ENCODE measurements at regions not wholly inside any gene's neighbourhood (a gene's known extent, or its start where the extent isn't known, plus 50 kb on each side); places are given as distances from the start of the nearest gene placed in this dataset.

DNA sequence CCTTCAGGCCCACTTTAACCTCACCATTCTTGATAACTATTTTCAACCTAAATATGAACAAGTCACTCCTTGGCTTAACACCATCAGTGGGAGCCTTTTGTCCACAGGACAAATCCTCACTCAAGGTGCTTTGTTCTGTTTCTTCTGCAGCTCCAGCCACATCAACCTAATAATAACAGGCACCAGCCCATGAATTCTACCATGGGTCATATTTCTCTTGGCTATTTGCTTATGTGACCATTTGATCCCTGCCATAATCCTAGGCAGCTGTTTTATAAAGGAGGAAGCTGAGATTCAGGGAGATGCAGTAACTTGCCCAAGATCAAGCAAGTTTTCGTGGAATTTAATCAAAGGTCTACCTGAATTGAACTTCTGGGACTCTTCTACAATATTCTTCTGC is 561.3 kb downstream of the DHX35 start:
- DNase-seq = no peak

GRCh38 chr20:39518654-39519053 is 556.5 kb downstream of the DHX35 start:
- DNase-seq = no peak

DNA sequence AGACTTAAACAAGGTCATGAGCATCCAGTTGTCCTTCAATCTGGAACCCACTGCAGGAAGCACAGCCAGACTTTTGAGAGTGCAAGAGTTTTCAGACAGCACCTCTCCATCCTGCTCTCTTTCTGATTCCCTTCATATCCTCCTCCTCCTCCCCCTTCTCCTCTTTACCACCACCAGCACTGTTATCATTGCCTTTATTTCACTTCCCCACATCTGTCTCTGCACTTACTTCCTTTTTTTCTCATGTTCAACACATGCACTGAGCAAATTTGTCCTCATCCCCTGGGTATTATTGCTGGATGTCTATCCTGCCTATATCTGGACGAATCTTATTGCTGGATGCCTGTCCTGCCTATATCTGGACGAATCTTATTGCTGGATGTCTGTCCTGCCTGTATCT is 554.8 kb downstream of the DHX35 start:
- no peak for DNase-seq

DNA sequence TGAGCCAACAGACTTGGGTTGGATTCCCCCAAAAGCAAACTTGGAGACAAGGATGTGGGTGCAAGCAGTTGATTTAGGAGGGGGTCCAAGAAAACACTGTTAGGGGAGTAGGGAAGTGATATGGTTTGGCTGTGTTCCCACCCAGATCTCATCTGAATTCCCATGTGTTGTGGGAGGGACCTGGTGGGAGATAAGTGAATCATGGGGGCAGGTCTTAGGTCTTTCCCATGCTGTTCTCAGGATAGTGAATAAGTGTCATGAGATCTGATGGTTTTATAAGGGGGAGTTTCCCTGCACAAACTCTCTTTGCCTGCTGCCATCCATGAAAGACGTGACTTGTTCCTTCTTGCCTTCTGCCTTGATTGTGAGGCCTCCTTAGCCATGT is 542.6 kb downstream of the DHX35 start:
- no peak for DNase-seq

DNA sequence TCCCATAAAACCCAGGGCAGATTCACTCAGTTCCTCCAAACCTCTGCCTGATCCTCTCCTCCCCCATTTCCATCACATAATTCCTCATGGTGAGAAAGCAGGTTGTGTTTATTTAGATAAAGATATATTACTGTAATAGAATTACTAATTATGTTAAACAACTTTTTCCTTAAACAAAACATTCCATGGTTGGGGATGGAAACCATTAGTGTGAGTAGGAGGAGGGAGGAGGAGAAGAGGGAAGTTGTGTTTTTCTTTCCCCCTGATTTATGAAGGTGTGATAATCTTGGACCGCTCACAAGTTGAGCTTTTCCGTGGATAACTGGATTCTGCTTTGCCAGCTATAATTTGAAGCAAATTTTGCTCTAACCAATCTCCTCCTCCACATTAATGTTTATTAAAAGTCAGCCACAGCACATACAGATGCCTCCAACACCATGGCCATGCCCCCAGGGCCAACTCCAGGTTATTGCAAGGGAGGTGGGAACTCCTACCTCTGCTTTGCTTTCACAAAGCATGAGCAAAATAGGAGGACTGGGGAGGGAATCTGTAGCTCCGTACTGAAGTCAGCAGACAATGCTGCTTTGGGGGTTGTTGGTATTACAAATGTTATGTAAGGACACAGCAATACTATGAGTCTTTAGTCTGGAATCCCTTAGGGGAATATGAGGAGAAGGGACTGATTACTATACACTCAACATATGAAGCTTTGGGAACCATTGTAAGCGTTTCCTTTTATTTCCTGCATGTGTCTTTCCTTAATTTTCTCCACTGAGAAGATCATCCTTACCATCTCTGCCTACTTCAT is 542.0 kb downstream of the DHX35 start:
- DNase-seq = no peak

DNA sequence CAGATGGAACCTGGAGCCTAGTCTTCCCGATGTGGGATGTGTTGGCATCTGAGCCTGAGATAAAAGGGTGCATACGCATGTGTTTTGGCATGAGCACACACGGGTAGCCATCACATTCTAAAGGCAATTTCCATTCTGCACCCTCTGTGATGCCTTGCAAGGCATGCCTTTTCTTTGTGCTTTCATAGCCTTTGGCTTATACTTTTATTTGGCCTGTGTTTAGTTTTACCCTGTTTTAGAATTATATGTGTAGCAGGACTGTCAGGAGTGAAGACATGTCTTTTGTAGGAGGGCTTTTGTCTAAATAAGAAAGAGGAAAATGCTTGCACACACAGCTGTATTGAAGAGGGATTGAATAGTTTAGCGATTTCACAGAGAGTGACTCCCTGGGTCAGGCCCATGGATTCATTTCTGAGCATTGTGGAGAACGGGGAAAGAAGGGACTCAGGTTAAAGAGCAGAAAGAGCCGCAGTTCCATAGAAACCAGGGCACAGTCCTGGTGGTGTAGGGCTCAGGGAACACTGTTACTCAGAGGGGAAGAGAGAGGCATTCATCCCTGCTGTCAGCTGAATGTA is 530.2 kb downstream of the DHX35 start:
- DNase-seq = no peak

DNA sequence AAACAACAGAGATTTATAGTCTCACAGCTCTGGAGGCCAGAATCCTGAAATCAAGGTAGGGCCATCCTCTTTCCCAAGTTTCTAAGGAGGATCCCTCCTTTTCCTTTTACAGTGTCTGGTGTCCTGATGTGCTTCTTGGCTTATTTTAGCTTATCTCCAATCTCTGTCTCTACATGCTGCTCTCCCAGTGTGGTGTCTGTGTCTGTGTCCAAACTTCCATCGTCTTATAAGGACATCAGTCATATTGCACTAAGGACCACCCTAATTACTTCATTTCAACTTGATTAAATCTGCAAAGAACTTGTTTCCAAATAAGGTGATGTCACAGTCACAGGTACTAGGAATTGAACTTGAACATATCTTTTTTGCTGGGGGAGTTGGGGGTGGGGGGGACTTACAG is 529.6 kb downstream of the DHX35 start:
- no peak for DNase-seq

DNA sequence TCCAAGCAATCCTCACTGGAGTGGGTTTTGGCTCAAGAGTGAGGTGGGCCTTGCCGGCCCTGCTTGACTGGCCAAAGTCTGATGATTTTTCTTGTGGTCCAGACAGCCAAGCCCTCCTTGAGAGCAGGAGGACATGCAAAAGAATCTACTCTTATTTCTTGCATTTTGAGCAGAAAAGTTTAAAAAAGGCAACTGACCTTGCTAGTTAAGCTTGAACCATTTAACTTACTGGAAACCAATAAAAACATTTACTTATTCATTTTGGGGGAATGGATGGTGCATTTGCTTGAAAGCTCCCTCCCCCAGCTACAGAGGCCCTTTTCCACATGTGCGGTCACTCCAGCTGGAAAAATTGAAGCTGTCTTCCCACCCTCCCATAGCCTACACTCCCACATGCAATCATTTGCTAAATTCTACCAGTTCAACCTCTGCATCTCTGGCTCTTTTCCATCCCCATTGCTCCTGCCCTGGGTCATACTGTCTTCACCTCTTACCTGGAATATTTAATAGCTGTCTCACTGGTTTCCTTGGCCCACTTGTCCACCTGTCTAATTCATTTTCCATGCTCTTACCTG is 527.9 kb downstream of the DHX35 start:
- DNase-seq = no peak

GRCh38 chr20:39480276-39481043 is 518.3 kb downstream of the DHX35 start:
- no peak for DNase-seq

GRCh38 chr20:39479196-39479810 is 517.2 kb downstream of the DHX35 start:
- no peak for DNase-seq

DNA sequence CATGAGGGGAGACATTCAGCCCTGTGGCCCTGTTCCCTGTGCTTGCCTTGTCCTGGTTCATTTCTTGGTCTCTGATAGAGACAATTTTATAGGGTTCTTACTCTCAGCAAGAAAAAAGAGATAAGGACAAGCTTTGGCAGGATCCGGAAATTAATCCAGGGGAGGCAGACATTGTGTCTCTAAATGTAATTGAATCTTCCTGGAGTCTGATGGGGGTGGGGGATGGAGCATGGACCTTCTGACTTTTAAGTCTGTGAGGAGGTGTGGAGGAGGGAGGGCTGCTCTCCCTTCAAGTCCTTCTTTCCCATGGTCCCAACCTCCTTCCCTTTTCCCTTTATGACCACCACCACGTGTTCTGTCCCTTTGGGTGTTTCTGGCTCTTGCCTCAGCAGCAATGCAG is 512.7 kb downstream of the DHX35 start:
- no peak for DNase-seq

- DNase-seq = no peak
Observed at GRCh38 chr20:39473536-39473935, 511.4 kb downstream of the DHX35 start.

GRCh38 chr20:39468703-39469102 is 506.6 kb downstream of the DHX35 start:
- DNase-seq = no peak

DNA sequence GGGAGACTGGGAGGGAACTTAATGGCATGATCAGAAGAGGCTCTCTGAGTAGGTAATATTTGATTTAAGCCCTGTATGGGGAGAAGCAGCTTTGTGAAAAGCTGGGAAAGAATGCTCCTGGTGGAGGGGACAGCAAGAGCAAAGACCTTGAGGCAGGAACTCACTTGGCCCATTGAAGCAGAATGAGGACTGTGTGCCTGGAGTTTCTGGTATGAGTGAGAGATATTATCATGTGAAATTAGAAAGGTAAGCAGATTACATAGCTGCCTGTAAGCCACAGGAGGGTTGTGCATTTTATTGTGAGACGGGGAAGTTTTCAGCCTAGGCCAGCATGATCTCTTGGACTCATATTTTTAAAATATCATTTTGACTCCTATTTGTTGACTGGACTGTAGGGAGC is 502.1 kb downstream of the DHX35 start:
- no peak for DNase-seq

- no peak for DNase-seq
Observed at GRCh38 chr20:39462416-39462945, 500.3 kb downstream of the DHX35 start.

GRCh38 chr20:39458452-39458851 is 496.3 kb downstream of the DHX35 start:
- DNase-seq = no peak

GRCh38 chr20:39453890-39454289 is 491.7 kb downstream of the DHX35 start:
- no peak for DNase-seq

- no peak for DNase-seq
Observed at GRCh38 chr20:39452583-39453340, 490.6 kb downstream of the DHX35 start.

DNA sequence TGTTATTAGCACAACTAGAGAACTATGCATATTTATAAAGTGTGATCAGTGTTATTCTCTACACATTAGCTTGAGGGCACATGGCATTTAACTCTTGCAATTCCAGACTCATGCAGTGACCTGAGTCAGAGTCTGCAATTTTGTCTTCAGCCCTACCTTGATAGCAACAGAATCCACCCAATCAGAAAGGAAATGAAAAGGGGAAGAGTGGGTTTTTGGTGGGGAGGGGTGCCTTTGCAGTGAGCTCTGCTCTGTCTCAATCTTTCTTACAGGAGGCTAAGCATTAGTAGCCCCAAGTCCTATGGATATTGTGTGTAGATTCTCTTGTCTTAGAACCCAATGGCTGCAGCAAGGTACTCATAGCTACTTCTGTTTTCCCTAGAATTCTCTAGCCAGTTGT is 489.2 kb downstream of the DHX35 start:
- DNase-seq = no peak

- no peak for DNase-seq
Observed at GRCh38 chr20:39446397-39446796, 484.3 kb downstream of the DHX35 start.

GRCh38 chr20:39445095-39445494 is 483.0 kb downstream of the DHX35 start:
- DNase-seq = no peak

- DNase-seq = no peak
Observed at GRCh38 chr20:39433466-39433865, 471.3 kb downstream of the DHX35 start.

Data from NCI-H510A (cell line).